GM12892 (cell line): ENCODE measurements at regions not wholly inside any gene's neighbourhood (a gene's known extent, or its start where the extent isn't known, plus 50 kb on each side); places are given as distances from the start of the nearest gene placed in this dataset.

Experiments
- POLR2A ChIP-seq: IDR thresholded peaks from 2 replicates; pipeline ENCODE4 v1.6.1; 2011; ENCODE audit warnings: low read depth, low read length, control low read depth
- POLR2AphosphoS5 ChIP-seq: IDR thresholded peaks from 2 replicates; pipeline ENCODE4 v1.6.1; 2011; ENCODE audit warnings: low read depth, low read length, control low read depth
- TAF1 ChIP-seq: IDR thresholded peaks from 2 replicates; pipeline ENCODE4 v1.6.1; 2011; ENCODE audit warnings: low read depth, mild to moderate bottlenecking, control low read depth, low read length, borderline replicate concordance

- TF ChIP-seq POLR2AphosphoS5 (no peak), POLR2A (no peak), TAF1 (no peak)
These were observed 189.5 kb downstream of the SIPA1L2 start for GRCh38 chr1:232440325-232441035.
